Thoracic aorta (tissue), 2 donors: ENCODE measurements at regions not wholly inside any gene's neighbourhood (a gene's known extent, or its start where the extent isn't known, plus 50 kb on each side); places are given as distances from the start of the nearest gene placed in this dataset.
A peak's percentile ranks its signal among the peaks of the same experiment; 100 is the strongest.

Experiments
- ATAC-seq: fragments of 150-250 bp; one replicate; pipeline ENCODE4 v1.8.0; 2017; ENCODE audit warnings: low read depth; ENCODE audit not compliant: insufficient number of reproducible peaks, low FRiP score
- DNase-seq: peaks from one replicate; pipeline ENCODE4 v3.0.0-alpha.2; 2020; ENCODE audit warnings: low spot score
- H3K27ac ChIP-seq, 2 donors: fragments of 200-600 bp; sonication (generic); 1 replicate in 1 of 2; 2 replicates in 1 of 2; pipeline ENCODE4 v1.5.1; 2016; ENCODE audit warnings: mild to moderate bottlenecking in 2 of 2, moderate library complexity in 2 of 2
- H3K27me3 ChIP-seq: fragments of 200-600 bp; sonication (generic); replicated peaks from 2 replicates; pipeline ENCODE4 v1.6.0; 2016; ENCODE audit warnings: mild to moderate bottlenecking; ENCODE audit not compliant: insufficient read depth
- H3K36me3 ChIP-seq: fragments of 200-600 bp; sonication (generic); one replicate; pipeline ENCODE4 v1.5.1; 2016
- H3K4me1 ChIP-seq, 2 donors: fragments of 200-600 bp; sonication (generic); 1 replicate in 1 of 2; 2 replicates in 1 of 2; pipeline versions ENCODE4 v1.5.1 to v1.6.0; 2016; ENCODE audit warnings: low read depth in 2 of 2, mild to moderate bottlenecking in 1 of 2; ENCODE audit not compliant: control insufficient read depth in 1 of 2
- H3K4me3 ChIP-seq: fragments of 200-600 bp; sonication (generic); 2 replicates; pipeline ENCODE4 v1.5.1; 2016; ENCODE audit warnings: mild to moderate bottlenecking
- H3K9me3 ChIP-seq: fragments of 200-600 bp; sonication (generic); 2 replicates; pipeline ENCODE4 v1.5.1; 2016
- TF ChIP-seq, protein P1 (sequence below): fragments of 200-600 bp; sonication (generic); IDR thresholded peaks from one replicate; pipeline ENCODE4 v1.5.1; 2019; ENCODE audit warnings: antibody characterized with exemption

- peaks cover 0 to 13% of the 10 kb centered on the region in 2 donors for H3K4me1 ChIP-seq
- no peak overlapping the region for H3K4me3 ChIP-seq
- no peaks in the 10 kb centered on the region for H3K27me3 ChIP-seq
- H3K36me3 ChIP-seq: no peaks in the 10 kb centered on the region
- DNase-seq (no peak), ATAC-seq (no peak)
- no peak overlapping the region for H3K27ac ChIP-seq
- TF ChIP-seq, protein P1, sequence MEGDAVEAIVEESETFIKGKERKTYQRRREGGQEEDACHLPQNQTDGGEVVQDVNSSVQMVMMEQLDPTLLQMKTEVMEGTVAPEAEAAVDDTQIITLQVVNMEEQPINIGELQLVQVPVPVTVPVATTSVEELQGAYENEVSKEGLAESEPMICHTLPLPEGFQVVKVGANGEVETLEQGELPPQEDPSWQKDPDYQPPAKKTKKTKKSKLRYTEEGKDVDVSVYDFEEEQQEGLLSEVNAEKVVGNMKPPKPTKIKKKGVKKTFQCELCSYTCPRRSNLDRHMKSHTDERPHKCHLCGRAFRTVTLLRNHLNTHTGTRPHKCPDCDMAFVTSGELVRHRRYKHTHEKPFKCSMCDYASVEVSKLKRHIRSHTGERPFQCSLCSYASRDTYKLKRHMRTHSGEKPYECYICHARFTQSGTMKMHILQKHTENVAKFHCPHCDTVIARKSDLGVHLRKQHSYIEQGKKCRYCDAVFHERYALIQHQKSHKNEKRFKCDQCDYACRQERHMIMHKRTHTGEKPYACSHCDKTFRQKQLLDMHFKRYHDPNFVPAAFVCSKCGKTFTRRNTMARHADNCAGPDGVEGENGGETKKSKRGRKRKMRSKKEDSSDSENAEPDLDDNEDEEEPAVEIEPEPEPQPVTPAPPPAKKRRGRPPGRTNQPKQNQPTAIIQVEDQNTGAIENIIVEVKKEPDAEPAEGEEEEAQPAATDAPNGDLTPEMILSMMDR: no peak
- no peaks in the 10 kb centered on the region for H3K9me3 ChIP-seq
Observed at GRCh38 chr3:132241776-132242514, 75.3 kb upstream of the ACP3 start.

DNA sequence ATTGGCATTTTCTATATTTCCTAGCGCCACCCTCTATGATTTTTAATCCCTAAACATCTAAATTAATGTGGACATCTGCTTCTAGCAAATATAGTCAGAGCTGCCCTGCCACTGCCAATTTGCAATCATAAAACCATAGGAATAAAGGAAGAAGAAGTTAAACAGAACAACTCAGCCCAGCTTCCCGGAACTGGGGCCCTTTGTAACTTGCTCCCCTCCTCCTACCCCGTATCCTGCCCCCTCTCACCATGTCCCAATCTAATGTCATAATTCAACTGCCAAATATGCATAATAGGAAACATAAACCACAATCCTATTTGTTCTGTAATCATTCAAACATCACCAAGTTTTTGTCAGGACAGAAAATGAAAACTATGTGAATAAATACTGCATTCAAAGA is 74.4 kb upstream of the ACP3 start:
- Histone ChIP-seq H3K27me3 (no peaks in the 10 kb centered on the region), H3K27ac (no peak overlapping the region), H3K36me3 (no peaks in the 10 kb centered on the region), H3K4me1 (peaks cover 0 to 13% of the 10 kb centered on the region in 2 donors), H3K9me3 (no peaks in the 10 kb centered on the region), H3K4me3 (no peak overlapping the region)
- TF ChIP-seq, protein P1: no peak
- DNase-seq (no peak), ATAC-seq (no peak)

DNA sequence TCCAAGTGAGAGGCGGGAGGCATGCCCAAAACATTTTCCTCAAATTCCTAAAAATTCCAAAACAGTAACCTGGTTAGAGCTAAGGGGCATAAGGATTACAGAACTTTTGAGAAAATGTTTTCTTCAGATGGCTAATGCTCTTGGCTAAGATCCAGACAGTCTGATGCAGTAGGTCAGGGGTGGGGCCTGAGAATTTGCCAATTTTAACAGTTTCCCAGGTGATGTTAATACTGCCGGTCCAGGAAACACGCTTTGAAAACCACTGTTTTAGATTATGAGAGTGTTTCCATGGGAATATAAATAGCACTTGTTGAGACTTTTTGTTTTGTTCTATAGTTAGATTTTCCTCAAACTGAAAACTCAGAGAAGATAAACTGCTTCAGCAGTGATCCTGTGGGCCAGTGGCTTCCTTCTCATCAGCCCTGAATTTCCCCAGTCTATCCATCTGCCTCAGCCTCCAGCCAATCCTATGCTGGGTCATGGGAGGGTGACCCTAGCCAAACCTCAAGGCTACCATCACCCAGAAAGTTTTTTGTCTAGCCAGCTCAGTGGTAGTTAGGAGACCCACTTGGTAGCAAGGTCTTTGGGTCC is 71.6 kb upstream of the ACP3 start:
- Histone ChIP-seq H3K4me1 (peaks cover 0 to 13% of the 10 kb centered on the region in 2 donors), H3K9me3 (no peaks in the 10 kb centered on the region), H3K27ac (peak overlapping the region in 1 of 2 donors; percentile 6), H3K36me3 (no peaks in the 10 kb centered on the region), H3K4me3 (no peak overlapping the region), H3K27me3 (no peaks in the 10 kb centered on the region)
- no peak for DNase-seq
- TF ChIP-seq, protein P1: no peak
- peak; percentile 64 for ATAC-seq

DNA sequence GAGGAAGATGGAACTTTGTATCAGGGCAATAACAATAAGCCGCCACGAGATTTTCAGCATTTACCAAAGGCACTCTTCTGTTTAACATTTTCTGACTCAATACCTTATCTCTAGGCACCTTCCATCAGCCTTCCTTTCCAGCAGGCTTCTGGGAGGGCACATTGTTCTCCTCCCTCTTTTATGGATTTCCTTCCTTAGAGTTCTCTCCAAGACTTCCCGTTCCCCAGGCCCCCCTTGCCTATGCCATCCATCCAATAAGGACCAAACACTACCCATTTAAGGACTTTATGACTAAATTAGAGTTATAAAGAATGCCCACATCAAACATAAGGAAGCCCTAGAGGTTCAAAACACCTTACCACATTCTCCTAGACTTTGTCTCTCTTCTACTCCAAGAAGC is 71.0 kb upstream of the ACP3 start:
- no peak for ATAC-seq
- TF ChIP-seq, protein P1: no peak

DNA sequence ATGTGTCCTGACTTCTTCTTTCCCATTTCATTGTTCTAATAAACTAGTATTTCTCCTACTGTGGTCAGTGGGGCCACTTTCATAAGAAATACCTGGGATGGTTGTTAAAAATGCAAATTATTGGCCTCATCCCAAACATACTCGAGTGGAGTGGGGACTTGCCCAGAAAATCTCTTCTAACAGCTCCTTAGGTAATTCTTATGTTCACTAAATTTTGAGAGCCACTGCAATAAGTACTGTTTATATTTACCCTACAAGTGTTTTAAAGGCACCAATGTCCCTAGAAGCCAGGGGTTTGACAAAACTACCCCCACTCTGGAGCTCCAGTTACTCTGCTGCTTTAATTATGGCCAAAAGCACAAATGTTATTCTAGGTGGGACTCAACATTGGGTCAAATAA is 70.0 kb upstream of the ACP3 start:
- H3K27ac ChIP-seq: no peak overlapping the region
- H3K27me3 ChIP-seq: no peaks in the 10 kb centered on the region
- H3K9me3 ChIP-seq: no peaks in the 10 kb centered on the region
- no peaks in the 10 kb centered on the region for H3K36me3 ChIP-seq
- peaks cover 0 to 13% of the 10 kb centered on the region in 2 donors for H3K4me1 ChIP-seq
- H3K4me3 ChIP-seq: no peak overlapping the region
- TF ChIP-seq, protein P1: no peak
- no peak for ATAC-seq
- no peak for DNase-seq

More for the DNA sequence above, 71.0 kb upstream of the ACP3 start:
- Histone ChIP-seq H3K4me3 (no peak overlapping the region), H3K27me3 (no peaks in the 10 kb centered on the region), H3K9me3 (no peaks in the 10 kb centered on the region), H3K27ac (peak overlapping the region in 1 of 2 donors; percentile 6), H3K36me3 (no peaks in the 10 kb centered on the region), H3K4me1 (peaks cover 0 to 13% of the 10 kb centered on the region in 2 donors)
- no peak for DNase-seq
